ENCODE measurements at regions not wholly inside any gene's neighbourhood (a gene's known extent, or its start where the extent isn't known, plus 50 kb on each side); places are given as distances from the start of the nearest gene placed in this dataset.
"Not testable (repeated sequence)": the region's sequence is repeated elsewhere in the genome, so short reads cannot be mapped to it uniquely, and the experiment has no call there.

DNA sequence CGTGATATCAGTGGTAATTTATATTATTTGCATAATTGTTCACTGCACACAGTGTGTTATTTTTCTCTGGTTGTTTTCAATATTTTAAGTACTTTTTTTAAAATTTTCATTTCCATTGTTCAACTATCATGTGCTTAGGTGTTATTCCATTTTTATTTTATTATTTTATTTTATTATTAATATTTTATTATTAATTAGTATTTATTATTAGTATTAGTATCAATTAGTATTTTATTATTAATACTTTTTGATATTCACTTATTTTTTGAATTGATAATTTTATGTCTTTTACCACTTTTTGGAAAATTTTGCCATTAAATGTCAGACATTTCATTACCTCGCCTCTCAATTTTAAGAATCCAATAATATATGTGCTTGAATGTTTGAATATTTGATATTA is 593.8 kb upstream of the GRM3 start:
- TF ChIP-seq, protein P1, sequence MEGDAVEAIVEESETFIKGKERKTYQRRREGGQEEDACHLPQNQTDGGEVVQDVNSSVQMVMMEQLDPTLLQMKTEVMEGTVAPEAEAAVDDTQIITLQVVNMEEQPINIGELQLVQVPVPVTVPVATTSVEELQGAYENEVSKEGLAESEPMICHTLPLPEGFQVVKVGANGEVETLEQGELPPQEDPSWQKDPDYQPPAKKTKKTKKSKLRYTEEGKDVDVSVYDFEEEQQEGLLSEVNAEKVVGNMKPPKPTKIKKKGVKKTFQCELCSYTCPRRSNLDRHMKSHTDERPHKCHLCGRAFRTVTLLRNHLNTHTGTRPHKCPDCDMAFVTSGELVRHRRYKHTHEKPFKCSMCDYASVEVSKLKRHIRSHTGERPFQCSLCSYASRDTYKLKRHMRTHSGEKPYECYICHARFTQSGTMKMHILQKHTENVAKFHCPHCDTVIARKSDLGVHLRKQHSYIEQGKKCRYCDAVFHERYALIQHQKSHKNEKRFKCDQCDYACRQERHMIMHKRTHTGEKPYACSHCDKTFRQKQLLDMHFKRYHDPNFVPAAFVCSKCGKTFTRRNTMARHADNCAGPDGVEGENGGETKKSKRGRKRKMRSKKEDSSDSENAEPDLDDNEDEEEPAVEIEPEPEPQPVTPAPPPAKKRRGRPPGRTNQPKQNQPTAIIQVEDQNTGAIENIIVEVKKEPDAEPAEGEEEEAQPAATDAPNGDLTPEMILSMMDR (IDR thresholded peaks at IDR 0.05; ENCODE audit: control insufficient read depth, insufficient read depth, low read depth, low read length, missing control alignments), result no peak
- H3K4me3 ChIP-seq (ENCODE audit: control insufficient read depth, low read depth, low read length), result no peak overlapping the region
- no peak for DNase-seq (ENCODE audit: low read depth)

DNA sequence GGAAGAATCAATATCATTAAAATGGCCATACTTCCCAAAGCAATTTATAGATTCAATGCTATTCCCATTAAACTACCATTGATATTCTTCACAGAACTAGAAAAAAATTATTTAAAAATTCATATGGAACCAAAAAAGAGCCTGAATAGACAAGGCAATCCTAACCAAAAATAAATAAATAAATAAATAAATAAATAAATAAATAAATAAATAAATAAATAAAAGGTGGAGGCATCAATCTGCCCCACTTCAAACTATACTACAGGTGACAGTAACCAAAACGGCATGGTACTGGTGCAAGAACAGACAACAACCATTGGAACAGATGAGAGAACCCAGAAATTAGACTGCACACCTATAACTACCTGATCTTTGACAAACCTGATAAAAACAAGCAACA is 598.5 kb upstream of the GRM3 start:
- not testable (repeated sequence) for DNase-seq (ENCODE audit: low read depth); H3K4me3 ChIP-seq (ENCODE audit: control insufficient read depth, low read depth, low read length)

DNA sequence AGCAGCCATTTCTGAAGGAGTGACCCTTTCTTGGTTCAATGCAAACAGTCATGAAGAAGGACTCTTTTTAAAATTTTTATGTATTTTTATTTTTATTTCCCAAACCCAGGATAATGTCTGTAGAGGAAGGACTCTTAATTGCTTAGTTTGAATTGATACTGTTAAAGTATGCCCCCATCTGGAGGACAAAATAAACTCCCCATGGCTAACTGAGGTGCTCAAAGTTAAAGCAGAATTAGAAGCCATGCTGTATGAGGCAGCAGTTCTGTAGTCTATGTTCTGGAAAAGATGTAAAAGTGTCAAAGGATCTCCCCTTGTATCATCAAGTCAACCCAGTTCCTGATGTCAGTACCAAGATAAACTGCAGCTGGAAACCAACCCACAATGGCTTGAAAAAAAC is 617.9 kb upstream of the GRM3 start:
- TF ChIP-seq, protein P1 (IDR thresholded peaks at IDR 0.05; ENCODE audit: control insufficient read depth, insufficient read depth, low read depth, low read length, missing control alignments), result no peak
- DNase-seq (ENCODE audit: low read depth), result no peak
- H3K4me3 ChIP-seq (ENCODE audit: control insufficient read depth, low read depth, low read length), result no peak overlapping the region

DNA sequence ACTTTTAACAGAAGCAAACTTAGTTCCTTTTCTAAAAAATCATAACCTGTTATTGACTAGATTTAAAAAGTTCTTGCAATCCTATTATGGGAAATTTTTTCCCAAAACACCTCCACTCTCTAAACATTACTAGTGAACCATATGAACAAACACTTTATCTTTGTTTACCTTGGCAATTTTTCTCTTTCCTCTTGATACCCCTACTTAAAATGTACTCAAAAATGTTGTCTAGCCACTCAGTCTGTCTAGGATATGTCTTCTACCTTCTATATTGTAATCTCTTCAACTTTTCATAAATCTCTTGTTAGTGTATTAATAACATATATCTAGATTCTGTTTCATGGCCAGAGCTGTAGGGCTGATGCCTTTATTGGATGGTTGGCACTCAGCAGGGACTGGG is 630.0 kb upstream of the GRM3 start:
- no peak for DNase-seq (ENCODE audit: low read depth)
- TF ChIP-seq, protein P1 (IDR thresholded peaks at IDR 0.05; ENCODE audit: control insufficient read depth, insufficient read depth, low read depth, low read length, missing control alignments), result no peak
- no peak overlapping the region for H3K4me3 ChIP-seq (ENCODE audit: control insufficient read depth, low read depth, low read length)

DNA sequence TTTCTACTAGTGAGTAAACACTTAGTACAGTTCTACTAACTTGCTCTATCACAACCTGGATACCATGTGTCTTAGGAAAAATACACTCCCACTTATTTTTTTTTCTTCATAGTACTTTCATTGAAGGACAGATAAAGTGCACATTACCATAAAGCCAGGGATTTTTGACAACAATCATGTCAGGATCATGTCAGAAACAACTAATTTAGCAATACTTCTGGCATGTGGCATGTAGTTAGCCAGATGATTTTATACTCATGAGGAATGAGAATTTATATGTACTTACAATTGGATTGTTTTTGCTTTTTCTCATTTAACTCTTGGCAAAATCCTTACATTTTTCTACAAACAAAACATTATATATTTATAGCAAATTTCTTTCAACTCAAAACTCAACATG is 630.7 kb upstream of the GRM3 start:
- no peak overlapping the region for H3K4me3 ChIP-seq (ENCODE audit: control insufficient read depth, low read depth, low read length)
- TF ChIP-seq, protein P1 (IDR thresholded peaks at IDR 0.05; ENCODE audit: control insufficient read depth, insufficient read depth, low read depth, low read length, missing control alignments), result no peak
- no peak for DNase-seq (ENCODE audit: low read depth)

DNA sequence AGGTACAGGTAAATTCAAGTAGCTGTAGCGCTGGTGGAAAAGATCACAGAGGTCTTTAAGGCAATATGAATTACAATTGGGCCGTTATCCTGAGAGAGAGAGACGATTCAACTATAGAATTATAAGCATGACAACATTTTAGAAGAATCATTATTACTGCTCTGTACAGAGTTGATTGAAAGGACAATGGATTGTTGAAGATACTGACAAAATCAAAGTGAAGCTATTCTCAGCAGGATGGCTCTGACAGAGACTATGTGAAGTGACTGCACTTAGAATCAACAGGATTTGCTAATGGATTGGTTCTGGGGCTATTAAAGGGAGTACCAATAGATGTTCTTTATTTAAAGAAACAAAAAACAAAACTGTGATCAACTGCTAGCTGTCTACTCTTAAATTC is 634.8 kb upstream of the GRM3 start:
- DNase-seq (ENCODE audit: low read depth), result no peak
- TF ChIP-seq, protein P1 (IDR thresholded peaks at IDR 0.05; ENCODE audit: control insufficient read depth, insufficient read depth, low read depth, low read length, missing control alignments), result no peak
- H3K4me3 ChIP-seq (ENCODE audit: control insufficient read depth, low read depth, low read length), result no peak overlapping the region

DNA sequence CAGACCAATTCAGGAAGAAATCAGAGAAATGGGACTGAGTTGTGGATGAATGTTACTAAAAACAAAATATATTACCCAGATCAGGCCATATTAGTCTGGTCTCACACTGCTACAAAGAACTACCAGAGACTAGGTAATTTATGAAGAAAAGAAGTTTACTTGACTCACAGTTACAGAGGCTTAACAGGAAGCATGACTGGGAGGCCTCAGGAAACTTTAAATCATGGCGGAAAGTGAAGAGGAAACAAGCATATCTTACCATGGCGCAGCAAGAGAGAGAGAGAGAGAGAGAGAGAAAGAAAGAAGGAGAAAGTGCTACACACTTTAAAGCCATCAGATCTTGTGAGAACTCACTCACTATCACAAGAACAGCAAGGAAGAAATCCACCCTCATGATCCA is 636.8 kb upstream of the GRM3 start:
- no peak overlapping the region for H3K4me3 ChIP-seq (ENCODE audit: control insufficient read depth, low read depth, low read length)
- TF ChIP-seq, protein P1 (IDR thresholded peaks at IDR 0.05; ENCODE audit: control insufficient read depth, insufficient read depth, low read depth, low read length, missing control alignments), result no peak
- no peak for DNase-seq (ENCODE audit: low read depth)
